ENCODE measurements at regions not wholly inside any gene's neighbourhood (a gene's known extent, or its start where the extent isn't known, plus 50 kb on each side); places are given as distances from the start of the nearest gene placed in this dataset.

- Histone ChIP-seq H4K91ac (ENCODE audit: insufficient read depth, low read depth, low read length) (no peak overlapping the region), H2AK5ac (ENCODE audit: low read depth, low read length) (no peak overlapping the region), H2BK120ac (ENCODE audit: low read depth, low read length) (no peak overlapping the region), H3K23ac (ENCODE audit: low read depth, low read length) (no peak overlapping the region), H3K9me3 (ENCODE audit: control insufficient read depth, insufficient read depth, low read length) (peaks cover 12% of the 10 kb centered on the region), H4K20me1 (ENCODE audit: insufficient read depth, low read length) (no peaks in the 10 kb centered on the region), H2BK20ac (ENCODE audit: low read depth, low read length) (no peak overlapping the region), H3K4me2 (ENCODE audit: low read depth, low read length) (no peak overlapping the region), H3K4me3 (ENCODE audit: insufficient read depth, low read depth, low read length) (no peak overlapping the region), H3K27ac (ENCODE audit: insufficient read depth, low read length) (no peak overlapping the region), H2AK9ac (replicated peaks; ENCODE audit: low read depth, low read length, poor library complexity) (no peak overlapping the region), H3K4me1 (ENCODE audit: control insufficient read depth, insufficient read depth, low read length) (no peaks in the 10 kb centered on the region), H3K9ac (ENCODE audit: low read depth, low read length) (no peak overlapping the region), H3K79me1 (ENCODE audit: low read depth in 1 of 2, low read length in 2 of 2) (no peaks in the 10 kb centered on the region), H2AFZ (replicated peaks; ENCODE audit: low read length, poor library complexity) (no peak overlapping the region), H3K56ac (ENCODE audit: extremely low read depth, insufficient read depth, low read length) (no peak overlapping the region), H2BK15ac (ENCODE audit: low read depth, low read length) (no peak overlapping the region), H4K5ac (ENCODE audit: low read depth, low read length) (no peak overlapping the region), H3K18ac (ENCODE audit: low read depth, low read length) (no peak overlapping the region), H3K36me3 (ENCODE audit: control insufficient read depth, insufficient read depth, low read length) (no peaks in the 10 kb centered on the region), H3K27me3 (ENCODE audit: control insufficient read depth, insufficient read depth, low read length) (no peaks in the 10 kb centered on the region), H3K4ac (ENCODE audit: low read depth, low read length) (no peak overlapping the region), H3K14ac (replicated peaks; ENCODE audit: low read depth, low read length) (no peak overlapping the region), H4K8ac (ENCODE audit: low read depth in 2 of 2, low read length in 2 of 2) (no peak overlapping the region), H3K9me1 (ENCODE audit: insufficient read depth, low read length) (no peaks in the 10 kb centered on the region), H2BK5ac (ENCODE audit: low read depth, low read length, poor library complexity, severe bottlenecking) (no peak overlapping the region)
- no TSS peak for BruUV-seq (replicated peaks)
- ATAC-seq (ENCODE audit: low read depth), result no peak
- dilution Hi-C loops (cut with HindIII; ENCODE audit: low sequenced_read_pairs, unreplicated experiment) (no loop called here), in situ Hi-C loops (cut with MboI; ENCODE audit: low sequenced_read_pairs) (no loop called here), intact Hi-C loops (cut with micrococcal nuclease) (no loop called here)
- POLR2A ChIA-PET (ENCODE audit: unreplicated experiment), result no interaction called here
- CTCF ChIA-PET, result no interaction called here
- DNase-seq, result no peak
- no peak for TF ChIP-seq MAZ (IDR thresholded peaks at IDR 0.05; ENCODE audit: borderline replicate concordance, low read depth, low read length)
- TF ChIP-seq CTCF (conservative IDR thresholded peaks at IDR 0.05; ENCODE audit: low read depth, low read length), result no peak
- no peak for TF ChIP-seq SMC3 (IDR thresholded peaks at IDR 0.05; ENCODE audit: low read depth, low read length)
- no peak for TF ChIP-seq FOS (IDR thresholded peaks at IDR 0.05; ENCODE audit: low read depth, low read length)
- no peak for TF ChIP-seq BHLHE40 (IDR thresholded peaks at IDR 0.05; ENCODE audit: low read depth, low read length)
- TF ChIP-seq RAD21 (IDR thresholded peaks at IDR 0.05; ENCODE audit: low read length), result no peak
- no peak for TF ChIP-seq RFX5 (IDR thresholded peaks at IDR 0.05; ENCODE audit: low read depth, low read length)
- whole genome bisulfite sequencing, 2 experiments (ENCODE audit: extremely low coverage in 2 of 2, insufficient read length in 1 of 2), result no CpG with 5 or more reads among the region's 1 CpG
These were observed 341.1 kb upstream of the CNTN5 start for GRCh38 chr11:98679673-98680072.

Measured in IMR-90 (cell line).